OCI-LY7 (cell line): ENCODE measurements at regions not wholly inside any gene's neighbourhood (a gene's known extent, or its start where the extent isn't known, plus 50 kb on each side); places are given as distances from the start of the nearest gene placed in this dataset.

ENCODE experiments used
- CTCF ChIP-seq: fragments of 200-600 bp; sonication (generic); conservative IDR thresholded peaks from 2 replicates; pipeline ENCODE4 v1.5.1; 2014; ENCODE audit warnings: mild to moderate bottlenecking, antibody characterized with exemption, low read length, moderate library complexity, mixed read lengths
- EZH2phosphoT487 ChIP-seq: fragments of 200-600 bp; sonication (generic); IDR thresholded peaks from 2 replicates; pipeline ENCODE4 v1.6.1; 2018; ENCODE audit warnings: low read depth, borderline replicate concordance, mild to moderate bottlenecking, mixed run types, antibody characterized with exemption, low read length, moderate library complexity, mixed read lengths

- no peak for TF ChIP-seq CTCF
- no peak for TF ChIP-seq EZH2phosphoT487
Measured at GRCh38 chr9:38311382-38312270, 80.9 kb upstream of the ALDH1B1 start.
